NCI-H1092 (cell line): ENCODE measurements at regions not wholly inside any gene's neighbourhood (a gene's known extent, or its start where the extent isn't known, plus 50 kb on each side); places are given as distances from the start of the nearest gene placed in this dataset.

Experiments
- DNase-seq: peaks from one replicate; lab custom pipeline; 2025; lab: John Stamatoyannopoulos, UW

DNA sequence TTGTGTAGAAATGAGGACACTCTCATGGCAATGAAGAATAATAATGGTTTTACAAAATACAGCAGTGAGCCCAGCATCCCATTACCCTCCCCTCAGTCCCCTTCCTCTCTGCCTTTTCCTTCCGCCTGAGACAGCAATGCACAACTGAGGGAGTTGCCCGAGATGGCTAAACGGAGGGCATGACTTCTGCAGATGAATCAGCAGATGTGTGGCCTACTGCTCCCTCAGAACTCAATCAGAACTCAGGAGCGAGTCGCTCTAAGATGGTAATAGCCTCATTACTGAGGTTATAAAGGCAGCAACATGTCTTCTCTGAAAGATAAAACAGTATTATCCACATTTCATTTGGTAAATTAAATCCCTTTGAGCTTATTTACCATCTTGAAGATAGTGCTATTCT is 326.6 kb downstream of the ENC1 start:
- DNase-seq, result no peak

DNA sequence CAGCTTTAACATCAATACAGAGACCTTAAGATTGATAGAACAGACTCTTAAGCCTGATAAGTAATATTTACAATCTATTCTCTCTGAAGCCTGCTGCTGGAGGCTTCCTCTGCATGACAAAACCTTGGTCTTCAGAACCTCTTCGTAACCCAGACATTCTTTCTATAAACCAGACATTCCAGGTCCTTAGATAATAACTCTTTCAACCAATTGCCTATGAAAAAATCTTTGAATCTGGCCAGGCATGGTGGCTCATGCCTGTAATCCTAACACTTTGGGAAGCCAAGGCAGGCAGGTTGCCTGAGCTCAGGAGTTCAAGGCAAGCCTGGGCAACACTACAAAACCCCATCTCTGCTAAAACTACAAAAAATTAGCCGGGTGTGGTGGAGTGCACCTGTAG is 327.8 kb downstream of the ENC1 start:
- no peak for DNase-seq

GRCh38 chr5:74311961-74312360 is 328.6 kb downstream of the ENC1 start:
- DNase-seq, result no peak

GRCh38 chr5:74310997-74311930 is 329.3 kb downstream of the ENC1 start:
- no peak for DNase-seq

GRCh38 chr5:74310386-74310785 is 330.1 kb downstream of the ENC1 start:
- no peak for DNase-seq

GRCh38 chr5:74309050-74309449 is 331.5 kb downstream of the ENC1 start:
- DNase-seq, result no peak

DNA sequence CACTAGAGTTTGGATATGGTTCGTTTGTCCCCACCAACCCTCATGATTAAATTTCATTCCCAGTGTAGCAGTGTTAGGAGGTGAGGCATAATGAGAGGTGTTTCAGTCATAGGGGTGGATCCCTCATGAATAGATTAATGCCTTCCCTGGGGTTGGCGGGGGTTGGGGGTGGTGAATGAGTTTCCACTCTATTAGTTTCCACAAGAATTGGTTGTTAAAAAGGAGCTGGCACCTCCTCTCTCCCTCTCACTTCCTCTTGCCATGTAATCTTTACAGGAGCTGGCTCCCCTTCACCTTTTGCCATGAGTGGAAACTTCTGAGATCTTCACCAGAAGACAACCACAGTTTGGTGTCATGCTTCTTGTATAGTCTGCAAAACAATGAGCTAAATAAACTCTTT is 333.7 kb downstream of the ENC1 start:
- no peak for DNase-seq

DNA sequence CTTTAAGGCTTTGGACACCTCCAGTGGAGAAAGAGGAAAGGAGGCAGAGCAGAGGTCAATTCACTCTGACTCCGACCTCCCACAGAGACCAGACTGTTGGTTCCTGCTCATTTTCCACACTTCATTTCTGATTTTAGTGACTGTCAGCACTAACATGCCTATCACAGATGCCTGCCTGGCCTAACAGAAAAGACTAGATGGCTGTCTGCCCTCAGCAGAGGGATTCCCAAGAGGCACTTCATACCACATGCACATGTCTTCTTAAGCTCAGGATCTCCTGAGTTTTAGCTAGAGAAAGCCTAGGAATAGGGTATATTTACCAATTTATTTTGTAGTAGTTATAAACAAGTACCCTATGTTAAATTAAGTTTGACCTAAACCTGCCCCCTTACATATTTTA is 336.0 kb downstream of the ENC1 start:
- DNase-seq, result no peak

DNA sequence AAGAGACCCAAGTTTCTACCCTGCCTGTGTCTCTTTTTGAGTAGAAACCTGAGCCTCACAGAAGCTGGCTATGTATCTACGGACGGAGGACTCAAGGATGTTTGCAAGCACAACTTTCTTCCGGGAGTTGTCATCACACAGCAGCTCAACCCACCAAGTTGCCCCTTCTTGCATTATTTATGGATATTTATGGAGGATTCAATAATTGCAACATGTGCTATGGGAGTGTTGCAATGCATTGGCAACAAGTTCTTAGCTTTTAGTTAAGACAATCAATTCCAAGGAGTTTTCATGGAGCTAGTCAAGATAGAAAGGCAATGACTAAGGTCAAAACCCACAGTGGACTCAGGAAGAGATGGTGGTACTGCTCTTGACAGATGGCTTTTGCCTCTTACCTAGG is 336.9 kb downstream of the ENC1 start:
- no peak for DNase-seq

- no peak for DNase-seq
Observed at GRCh38 chr5:74301576-74301975, 339.0 kb downstream of the ENC1 start.

DNA sequence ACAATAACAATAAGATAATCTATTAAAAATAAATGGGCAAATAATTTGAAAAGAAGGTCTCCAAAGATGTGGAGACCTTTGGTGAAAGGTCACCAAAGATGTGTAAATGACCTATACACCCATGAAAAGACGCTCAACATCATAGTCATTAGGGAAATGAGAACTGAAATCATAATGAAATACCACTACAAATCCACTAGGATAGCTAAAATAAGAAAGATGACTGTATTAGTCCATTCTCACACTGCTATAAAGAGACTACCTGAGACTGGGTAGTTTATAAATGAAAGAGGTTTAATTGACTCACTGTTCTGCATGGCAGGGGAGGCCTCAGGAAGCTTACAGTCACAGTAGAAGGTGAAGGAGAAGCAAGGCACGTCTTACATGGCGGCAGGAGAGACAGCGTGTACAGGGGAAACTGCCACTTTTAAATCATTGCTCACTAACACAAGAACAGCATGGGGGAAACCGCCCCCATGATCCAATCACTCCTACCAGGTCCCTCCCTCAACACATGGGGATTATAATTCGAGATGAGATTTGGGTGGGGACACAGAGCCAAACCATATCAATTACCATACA is 339.6 kb downstream of the ENC1 start:
- DNase-seq, result no peak

GRCh38 chr5:74299833-74300232 is 340.7 kb downstream of the ENC1 start:
- DNase-seq, result no peak

DNA sequence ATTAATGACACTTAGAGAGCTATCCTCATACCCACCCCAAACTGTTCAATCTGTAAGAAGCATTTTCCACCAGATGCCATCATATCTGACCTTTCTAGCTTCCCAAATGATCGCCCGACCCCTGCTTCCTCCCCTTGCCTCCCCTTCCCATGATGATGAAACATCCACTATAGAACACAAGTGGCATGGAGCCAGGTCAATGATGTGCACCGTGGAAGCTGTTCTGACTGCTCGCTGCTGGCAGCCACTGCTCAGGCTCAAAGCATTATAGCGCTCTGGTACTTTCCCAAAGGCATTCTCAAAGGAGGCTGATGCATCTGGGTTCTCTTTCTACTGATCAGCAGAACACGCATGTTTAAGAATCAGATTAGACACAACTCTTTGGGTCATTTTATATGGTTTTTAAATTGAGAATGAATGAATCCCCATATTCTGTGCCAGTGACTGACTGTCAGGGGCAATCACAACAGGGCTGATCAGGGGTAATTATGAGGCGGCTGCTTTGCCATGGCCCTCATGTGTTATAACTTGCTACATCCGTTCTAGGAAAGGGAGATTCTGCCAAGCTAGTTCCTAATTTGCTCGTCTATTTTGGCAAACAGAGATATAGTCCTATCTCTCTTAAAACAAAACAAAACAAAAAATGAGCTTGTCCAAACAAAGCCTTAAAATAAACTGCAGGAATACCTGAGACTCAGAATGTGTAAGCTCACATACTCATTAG is 343.7 kb downstream of the ENC1 start:
- DNase-seq, result peak; percentile 37

DNA sequence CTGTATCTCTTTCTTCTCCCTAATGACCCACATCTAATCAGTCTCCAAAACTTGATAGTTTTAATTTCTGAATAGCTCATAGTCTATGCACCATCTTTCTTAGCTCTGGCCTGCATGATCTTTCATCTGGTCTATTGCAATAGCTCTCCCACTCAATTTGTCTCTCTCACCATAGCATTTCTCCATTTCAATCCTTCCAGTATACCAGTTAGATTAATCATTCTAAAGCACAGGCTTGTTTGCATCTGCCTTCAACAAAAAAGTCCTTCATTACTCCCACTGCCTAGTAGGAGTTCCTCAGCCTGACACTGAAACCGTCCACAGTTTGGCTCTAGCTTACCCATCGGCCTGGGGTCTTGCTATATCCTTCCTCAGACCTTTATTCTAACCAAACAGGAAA is 344.9 kb downstream of the ENC1 start:
- DNase-seq, result no peak

- DNase-seq, result no peak
Observed at GRCh38 chr5:74295141-74295540, 345.4 kb downstream of the ENC1 start.

DNA sequence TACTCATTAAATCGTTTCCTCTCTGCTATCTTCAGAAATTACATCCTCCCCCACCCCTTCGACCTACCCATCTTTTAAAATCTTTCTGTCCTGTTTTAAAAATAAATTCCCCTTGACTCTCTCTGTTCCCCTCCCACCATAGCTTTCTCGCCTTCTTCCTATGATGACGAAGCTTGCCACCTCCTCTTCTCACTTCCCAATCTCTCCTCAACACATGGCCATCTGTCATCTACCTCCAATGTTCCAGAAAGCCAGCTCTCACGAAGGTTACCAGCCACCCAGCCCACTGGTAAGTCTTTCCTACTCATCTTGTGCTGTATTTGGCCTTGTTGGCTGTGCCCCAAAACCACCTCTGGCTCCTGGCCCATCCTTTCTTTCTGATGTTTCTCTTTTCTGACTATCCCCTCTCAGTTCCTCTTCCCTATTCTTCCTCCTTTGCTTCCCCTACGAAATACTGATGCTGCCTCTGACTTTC is 346.3 kb downstream of the ENC1 start:
- DNase-seq, result no peak

DNA sequence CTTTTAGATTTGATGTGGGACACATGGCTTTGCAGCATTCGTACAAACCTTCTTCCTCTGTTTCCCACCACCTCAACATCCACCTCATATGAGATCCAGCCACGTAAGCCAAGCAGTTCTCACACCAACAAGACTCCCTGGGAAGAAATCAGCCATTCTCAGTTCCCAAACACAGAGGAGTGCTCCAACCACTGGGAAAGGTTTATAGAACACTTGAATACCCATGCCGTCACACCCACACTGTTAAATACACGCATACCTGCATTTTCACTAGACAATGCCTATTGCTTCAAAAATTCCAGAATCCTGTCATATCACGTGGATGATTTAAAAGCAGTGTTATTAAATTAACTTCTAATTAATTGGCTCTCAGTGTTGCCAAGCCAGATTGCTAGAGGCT is 347.3 kb downstream of the ENC1 start:
- no peak for DNase-seq

DNA sequence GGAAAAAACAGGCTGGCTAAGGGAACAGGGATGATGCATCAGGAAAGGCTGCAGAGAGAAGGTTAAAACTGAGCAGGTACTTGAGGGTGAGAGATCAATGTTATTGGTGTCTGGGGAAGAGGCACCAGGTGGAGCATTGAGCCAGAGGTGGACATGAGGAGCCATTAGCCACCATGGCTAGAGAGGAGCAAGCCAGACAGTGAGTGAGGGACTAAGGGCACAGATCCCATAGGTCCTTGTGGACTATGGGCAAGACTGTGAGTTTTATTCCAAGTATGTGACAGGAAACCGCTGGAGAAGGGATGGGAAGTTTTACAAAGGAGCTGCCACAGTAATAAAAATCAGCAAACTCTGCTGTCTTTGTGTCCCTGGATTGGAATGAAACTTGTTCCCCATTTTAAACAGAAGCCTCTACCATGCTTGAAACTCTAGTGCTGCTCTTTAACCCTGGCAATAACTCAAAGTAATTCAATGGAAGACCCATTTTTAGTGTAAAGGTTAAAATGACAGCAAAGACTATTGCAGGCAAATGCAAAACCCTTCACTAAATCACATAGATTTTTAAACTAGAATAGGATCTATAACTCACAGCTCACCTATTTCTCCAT is 349.8 kb downstream of the ENC1 start:
- no peak for DNase-seq

DNA sequence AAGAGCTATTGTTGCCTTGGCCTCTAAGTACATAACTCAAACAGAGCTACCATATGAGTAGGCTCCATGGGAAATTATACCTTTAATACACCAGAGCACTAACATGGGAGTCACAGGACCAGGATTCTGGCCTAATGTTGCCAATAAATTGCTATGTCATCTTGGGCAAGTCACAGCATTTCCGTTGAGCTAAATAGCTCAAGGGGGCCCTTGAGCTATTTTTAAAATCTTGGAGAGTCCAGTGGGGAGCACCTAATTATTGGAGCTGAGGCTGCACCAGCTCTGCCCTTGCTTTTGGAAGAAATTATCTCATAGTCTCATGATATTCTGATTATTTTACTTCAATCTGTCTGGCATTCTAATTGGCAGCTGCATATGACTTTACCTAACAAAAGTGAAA is 350.8 kb downstream of the ENC1 start:
- no peak for DNase-seq

GRCh38 chr5:74289238-74289637 is 351.3 kb downstream of the ENC1 start:
- DNase-seq, result no peak

GRCh38 chr5:74288448-74289108 is 351.9 kb downstream of the ENC1 start:
- DNase-seq, result no peak

- no peak for DNase-seq
Observed at GRCh38 chr5:74288038-74288437, 352.5 kb downstream of the ENC1 start.
